Smooth muscle cell (in vitro differentiated cells): ENCODE measurements at regions not wholly inside any gene's neighbourhood (a gene's known extent, or its start where the extent isn't known, plus 50 kb on each side); places are given as distances from the start of the nearest gene placed in this dataset. TPM values are rescaled to one million over a fixed set of nuclear protein-coding genes. Genes with fewer than 3 reads are reported as not detected.

Experiments used
- DNase-seq: peaks from one replicate; lab custom pipeline; 2025; ENCODE audit not compliant: unreplicated experiment; lab: John Stamatoyannopoulos, UW
- H2AFZ ChIP-seq: fragments of 200-600 bp; sonication (generic); 2 replicates; pipeline ENCODE4 v1.6.0; 2016; ENCODE audit warnings: antibody characterized with exemption, low read depth, mild to moderate bottlenecking
- H3F3A ChIP-seq: fragments of 200-600 bp; sonication (generic); 2 replicates; pipeline ENCODE4 v1.6.0; 2017; ENCODE audit warnings: antibody characterized with exemption, low read depth
- H3K27ac ChIP-seq: fragments of 200-600 bp; sonication (generic); 2 replicates; pipeline ENCODE4 v1.5.1; 2016; ENCODE audit warnings: low read depth, mild to moderate bottlenecking
- H3K27me3 ChIP-seq: fragments of 200-600 bp; sonication (generic); 2 replicates; pipeline ENCODE4 v1.6.1; 2016; ENCODE audit warnings: low read depth, mild to moderate bottlenecking
- H3K36me3 ChIP-seq: fragments of 200-600 bp; sonication (generic); 2 replicates; pipeline ENCODE4 v1.5.1; 2016; ENCODE audit warnings: low read depth
- H3K4me1 ChIP-seq: fragments of 200-600 bp; sonication (generic); 2 replicates; pipeline ENCODE4 v1.5.1; 2016; ENCODE audit warnings: low read depth
- H3K4me2 ChIP-seq: fragments of 200-600 bp; sonication (generic); 2 replicates; pipeline ENCODE4 v1.6.0; 2016; ENCODE audit warnings: mild to moderate bottlenecking
- H3K4me3 ChIP-seq: fragments of 200-600 bp; sonication (generic); 2 replicates; pipeline ENCODE4 v1.5.1; 2016; ENCODE audit warnings: mild to moderate bottlenecking
- H3K79me2 ChIP-seq: fragments of 200-600 bp; sonication (generic); 2 replicates; pipeline ENCODE4 v1.6.0; 2016; ENCODE audit warnings: low read depth, mild to moderate bottlenecking
- H3K9ac ChIP-seq: fragments of 200-600 bp; sonication (generic); 2 replicates; pipeline ENCODE4 v1.6.0; 2016; ENCODE audit warnings: low read depth
- H3K9me3 ChIP-seq: fragments of 200-600 bp; sonication (generic); replicated peaks from 2 replicates; pipeline ENCODE4 v1.5.1; 2016; ENCODE audit warnings: low read depth
- H4K20me1 ChIP-seq: fragments of 200-600 bp; sonication (generic); 2 replicates; pipeline ENCODE4 v1.6.0; 2016; ENCODE audit warnings: low read depth
- WGBS: methylation state at CpG from one replicate; pipeline ENCODE4 v1.1.7; 2016; ENCODE audit warnings: low lambda C conversion rate; 5-methylcytosine and 5-hydroxymethylcytosine counted together
- small RNA-seq: library from RNA; depleted of rRNA; stranded (forward); fragments of <200 nt; gene quantifications from one replicate; pipeline ENCODE3, GENCODE V24; 2014
- TF ChIP-seq, protein P1 (sequence below): fragments of 200-600 bp; sonication (generic); IDR thresholded peaks from 2 replicates; pipeline ENCODE4 v1.5.1; 2017; ENCODE audit warnings: borderline replicate concordance, mild to moderate bottlenecking, antibody characterized with exemption; ENCODE audit not compliant: insufficient read depth, poor library complexity, severe bottlenecking

- H3K4me2 ChIP-seq = no peak overlapping the region
- no peak overlapping the region for H2AFZ ChIP-seq
- H3K4me3 ChIP-seq = no peak overlapping the region
- TF ChIP-seq, protein P1, sequence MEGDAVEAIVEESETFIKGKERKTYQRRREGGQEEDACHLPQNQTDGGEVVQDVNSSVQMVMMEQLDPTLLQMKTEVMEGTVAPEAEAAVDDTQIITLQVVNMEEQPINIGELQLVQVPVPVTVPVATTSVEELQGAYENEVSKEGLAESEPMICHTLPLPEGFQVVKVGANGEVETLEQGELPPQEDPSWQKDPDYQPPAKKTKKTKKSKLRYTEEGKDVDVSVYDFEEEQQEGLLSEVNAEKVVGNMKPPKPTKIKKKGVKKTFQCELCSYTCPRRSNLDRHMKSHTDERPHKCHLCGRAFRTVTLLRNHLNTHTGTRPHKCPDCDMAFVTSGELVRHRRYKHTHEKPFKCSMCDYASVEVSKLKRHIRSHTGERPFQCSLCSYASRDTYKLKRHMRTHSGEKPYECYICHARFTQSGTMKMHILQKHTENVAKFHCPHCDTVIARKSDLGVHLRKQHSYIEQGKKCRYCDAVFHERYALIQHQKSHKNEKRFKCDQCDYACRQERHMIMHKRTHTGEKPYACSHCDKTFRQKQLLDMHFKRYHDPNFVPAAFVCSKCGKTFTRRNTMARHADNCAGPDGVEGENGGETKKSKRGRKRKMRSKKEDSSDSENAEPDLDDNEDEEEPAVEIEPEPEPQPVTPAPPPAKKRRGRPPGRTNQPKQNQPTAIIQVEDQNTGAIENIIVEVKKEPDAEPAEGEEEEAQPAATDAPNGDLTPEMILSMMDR = no peak
- no peaks in the 10 kb centered on the region for H3K27me3 ChIP-seq
- no peak overlapping the region for H3K9ac ChIP-seq
- H3K9me3 ChIP-seq = no peaks in the 10 kb centered on the region
- no peaks in the 10 kb centered on the region for H3F3A ChIP-seq
- H3K27ac ChIP-seq = no peak overlapping the region
- H3K36me3 ChIP-seq = no peaks in the 10 kb centered on the region
- DNase-seq = no peak
- H3K79me2 ChIP-seq = no peaks in the 10 kb centered on the region
- WGBS = 67% methylated on average over 3 of the region's 3 CpGs
- H4K20me1 ChIP-seq = no peaks in the 10 kb centered on the region
- no peaks in the 10 kb centered on the region for H3K4me1 ChIP-seq
These were observed 54.4 kb upstream of the ETV6 start for GRCh38 chr12:11595080-11595479.

- Histone ChIP-seq H3K36me3 (no peaks in the 10 kb centered on the region), H3K79me2 (no peaks in the 10 kb centered on the region)
- WGBS = 91% methylated on average over 1 of the region's 1 CpG
These were observed 53.3 kb upstream of the ETV6 start for GRCh38 chr12:11596141-11596540.

DNA sequence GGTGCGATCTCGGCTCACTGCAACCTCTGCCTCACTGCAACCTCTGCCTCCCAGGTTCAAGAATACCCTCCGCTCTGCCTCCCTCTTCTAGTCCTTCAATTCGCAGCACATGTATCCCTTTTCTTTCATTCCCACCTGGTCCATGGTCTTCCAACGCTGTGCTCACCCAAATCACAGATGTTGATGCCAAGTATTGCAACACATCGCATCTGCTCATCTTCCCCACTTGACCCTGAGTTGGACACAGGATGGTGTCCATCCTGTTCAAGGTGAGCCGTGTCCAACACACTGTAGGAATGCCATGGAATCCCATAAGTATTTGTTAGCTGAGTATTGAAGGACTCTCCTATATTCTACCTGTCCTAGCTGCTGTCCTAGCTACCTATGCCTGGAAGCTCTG lies 50.6 kb upstream of the ETV6 start:
- Histone ChIP-seq H2AFZ (no peak overlapping the region), H4K20me1 (no peaks in the 10 kb centered on the region), H3K4me3 (no peak overlapping the region), H3K27me3 (no peaks in the 10 kb centered on the region), H3K9me3 (no peaks in the 10 kb centered on the region), H3K9ac (no peak overlapping the region), H3K4me1 (no peaks in the 10 kb centered on the region), H3K79me2 (no peaks in the 10 kb centered on the region), H3K36me3 (no peaks in the 10 kb centered on the region), H3F3A (no peaks in the 10 kb centered on the region), H3K27ac (no peak overlapping the region), H3K4me2 (no peak overlapping the region)
- WGBS = 95% methylated on average over 7 of the region's 7 CpGs
- TF ChIP-seq, protein P1 = no peak
- no peak for DNase-seq

More at GRCh38 chr12:11596141-11596540, 53.3 kb upstream of the ETV6 start:
- Histone ChIP-seq H3K27ac (no peak overlapping the region), H3K27me3 (no peaks in the 10 kb centered on the region), H4K20me1 (no peaks in the 10 kb centered on the region), H3K9ac (no peak overlapping the region), H3K4me1 (no peaks in the 10 kb centered on the region), H3F3A (no peaks in the 10 kb centered on the region), H3K4me3 (no peak overlapping the region), H3K9me3 (no peaks in the 10 kb centered on the region), H2AFZ (no peak overlapping the region), H3K4me2 (no peak overlapping the region)
- no peak for DNase-seq
- TF ChIP-seq, protein P1 = no peak

Small RNA genes lying in the stretch of these regions (small RNA-seq; reads per million reads assigned to genes)
- gene AC007450.3 (not detected), gene HIGD1AP8 (not detected), gene RNU7-60P (not detected)
